LNCaP clone FGC (cell line): ENCODE measurements at regions not wholly inside any gene's neighbourhood (a gene's known extent, or its start where the extent isn't known, plus 50 kb on each side); places are given as distances from the start of the nearest gene placed in this dataset.
A peak's percentile ranks its signal among the peaks of the same experiment; 100 is the strongest.

ENCODE experiments used
- DNase-seq: peaks from one replicate; pipeline ENCODE4 v3.0.0-alpha.2; 2011; ENCODE audit warnings: low read depth
- H3K4me3 ChIP-seq: 2 replicates; pipeline ENCODE4 v1.5.1; 2011; ENCODE audit warnings: mild to moderate bottlenecking, low read depth, low read length, control low read depth
- TF ChIP-seq, protein P1 (sequence below): IDR thresholded peaks from 2 replicates; pipeline ENCODE4 v1.5.1; 2012; ENCODE audit warnings: mild to moderate bottlenecking; ENCODE audit not compliant: control insufficient read depth, insufficient read depth; ENCODE audit errors: extremely low read depth

DNA sequence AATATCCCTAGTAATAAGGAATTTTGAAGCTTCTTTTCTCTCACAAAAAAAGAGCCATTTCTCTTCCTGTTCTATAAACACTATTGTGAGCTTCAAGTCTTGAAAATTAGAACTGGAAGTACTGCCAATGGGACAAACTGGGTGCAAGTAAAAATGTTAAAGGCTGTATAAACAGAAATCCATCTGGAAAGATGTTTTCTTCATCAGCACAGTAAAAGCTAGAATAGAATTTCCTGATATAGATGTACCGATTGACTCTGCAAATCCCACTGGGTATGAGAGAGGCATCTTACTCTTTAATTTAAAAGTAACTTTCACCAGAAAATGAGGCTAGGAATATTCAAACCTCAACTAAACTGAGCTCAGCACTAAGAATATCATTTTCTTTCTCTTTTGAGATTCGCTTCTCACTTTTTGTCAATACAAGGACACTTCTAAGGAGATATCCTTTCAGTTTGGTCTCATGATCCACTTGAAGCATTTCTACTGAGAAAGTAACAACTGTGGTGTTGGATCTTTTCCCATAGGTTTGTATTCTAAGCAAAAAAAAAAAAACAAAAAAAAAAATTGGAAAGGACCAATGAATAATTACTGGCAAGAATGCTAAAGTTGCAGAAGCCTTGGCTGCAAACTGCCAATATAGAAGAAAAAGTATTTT lies 169.0 kb upstream of the PRDM1 start:
- no peak for DNase-seq
- TF ChIP-seq, protein P1, sequence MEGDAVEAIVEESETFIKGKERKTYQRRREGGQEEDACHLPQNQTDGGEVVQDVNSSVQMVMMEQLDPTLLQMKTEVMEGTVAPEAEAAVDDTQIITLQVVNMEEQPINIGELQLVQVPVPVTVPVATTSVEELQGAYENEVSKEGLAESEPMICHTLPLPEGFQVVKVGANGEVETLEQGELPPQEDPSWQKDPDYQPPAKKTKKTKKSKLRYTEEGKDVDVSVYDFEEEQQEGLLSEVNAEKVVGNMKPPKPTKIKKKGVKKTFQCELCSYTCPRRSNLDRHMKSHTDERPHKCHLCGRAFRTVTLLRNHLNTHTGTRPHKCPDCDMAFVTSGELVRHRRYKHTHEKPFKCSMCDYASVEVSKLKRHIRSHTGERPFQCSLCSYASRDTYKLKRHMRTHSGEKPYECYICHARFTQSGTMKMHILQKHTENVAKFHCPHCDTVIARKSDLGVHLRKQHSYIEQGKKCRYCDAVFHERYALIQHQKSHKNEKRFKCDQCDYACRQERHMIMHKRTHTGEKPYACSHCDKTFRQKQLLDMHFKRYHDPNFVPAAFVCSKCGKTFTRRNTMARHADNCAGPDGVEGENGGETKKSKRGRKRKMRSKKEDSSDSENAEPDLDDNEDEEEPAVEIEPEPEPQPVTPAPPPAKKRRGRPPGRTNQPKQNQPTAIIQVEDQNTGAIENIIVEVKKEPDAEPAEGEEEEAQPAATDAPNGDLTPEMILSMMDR, result no peak
- H3K4me3 ChIP-seq, result no peak overlapping the region

DNA sequence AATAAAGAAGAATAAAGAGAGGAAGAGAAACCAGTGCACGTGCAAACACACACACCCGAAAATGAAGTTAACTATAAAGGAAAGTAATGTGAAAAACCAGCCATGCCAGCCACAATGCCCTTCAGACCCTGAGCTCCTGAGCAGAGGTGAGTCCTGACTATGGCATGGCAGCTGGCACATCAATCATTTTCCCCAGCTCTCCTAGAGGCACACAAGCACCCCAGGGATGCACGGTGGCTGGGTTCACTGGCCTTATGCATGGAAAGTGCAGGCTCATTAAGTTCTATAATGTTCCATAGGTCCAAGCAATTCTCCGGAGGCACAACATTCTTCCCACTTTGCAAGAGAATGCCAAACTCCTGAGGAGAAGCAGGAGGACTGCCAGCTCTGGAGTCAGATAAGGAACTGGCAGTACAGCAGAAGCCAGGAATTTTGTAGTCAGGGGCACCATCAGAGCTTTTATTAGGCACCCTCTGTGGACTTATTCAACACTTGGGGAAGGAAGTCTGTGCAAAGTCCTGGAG lies 175.0 kb upstream of the PRDM1 start:
- no peak overlapping the region for H3K4me3 ChIP-seq
- DNase-seq, result peak; percentile 43
- TF ChIP-seq, protein P1, result no peak

DNA sequence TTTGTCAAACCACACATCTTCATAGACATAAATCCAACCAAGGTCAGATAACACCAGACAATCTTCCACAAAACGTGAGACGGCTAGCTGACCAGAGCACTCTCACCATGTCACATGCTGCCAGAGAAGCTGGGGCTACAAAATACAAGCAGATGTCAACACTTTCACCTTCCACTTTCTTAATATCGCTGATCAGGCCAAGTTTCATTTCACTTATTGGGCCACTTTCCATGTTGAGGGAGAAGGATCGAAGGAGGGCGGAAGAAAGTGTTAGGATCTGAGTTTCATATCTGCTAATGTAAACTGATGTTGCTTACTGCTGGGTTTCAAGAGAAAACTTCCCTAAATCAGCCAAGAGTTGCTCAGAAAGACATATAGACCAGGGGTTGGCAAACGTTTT lies 177.0 kb upstream of the PRDM1 start:
- TF ChIP-seq, protein P1, result no peak
- no peak for DNase-seq
- H3K4me3 ChIP-seq, result no peak overlapping the region

DNA sequence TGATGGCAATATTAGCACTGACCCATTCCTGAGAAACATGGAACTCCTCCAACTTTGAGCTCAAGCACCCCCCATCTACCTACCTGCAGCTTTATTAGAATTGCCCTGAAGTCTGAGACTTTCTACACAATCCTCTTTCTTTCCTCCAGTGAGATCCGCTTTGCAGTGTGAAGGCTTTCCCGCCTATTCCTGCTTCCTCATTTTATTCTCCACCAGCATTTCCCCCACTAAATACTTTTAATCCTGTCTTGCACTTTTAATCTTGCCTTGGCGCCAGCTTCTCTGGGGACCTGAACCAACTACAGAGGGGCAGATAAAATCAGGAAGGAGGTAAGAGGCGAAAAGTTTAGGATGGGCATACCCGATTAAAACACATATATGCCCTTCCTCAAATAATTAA lies 178.1 kb upstream of the PRDM1 start:
- H3K4me3 ChIP-seq, result no peak overlapping the region
- DNase-seq, result no peak
- TF ChIP-seq, protein P1, result no peak

DNA sequence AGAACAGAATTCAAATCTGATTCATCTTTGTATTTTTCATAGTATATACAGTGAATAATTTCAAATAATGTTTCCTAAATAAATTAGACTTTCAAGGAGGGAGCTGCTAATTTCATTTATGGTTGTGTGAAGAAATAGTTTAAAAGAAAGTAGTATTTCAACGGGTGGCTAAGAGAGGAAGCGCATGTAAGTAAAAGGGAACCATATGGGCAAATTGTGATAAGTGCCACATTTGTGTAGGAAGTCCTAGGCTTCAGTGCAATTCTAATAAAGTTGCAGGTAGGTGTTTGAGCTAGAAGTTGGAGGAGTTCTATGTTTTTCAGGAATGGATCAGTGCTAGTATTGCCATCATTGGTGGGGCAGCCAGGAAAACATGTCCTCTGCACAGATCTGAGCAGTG lies 178.8 kb upstream of the PRDM1 start:
- TF ChIP-seq, protein P1, result no peak
- DNase-seq, result no peak
- H3K4me3 ChIP-seq, result no peak overlapping the region

DNA sequence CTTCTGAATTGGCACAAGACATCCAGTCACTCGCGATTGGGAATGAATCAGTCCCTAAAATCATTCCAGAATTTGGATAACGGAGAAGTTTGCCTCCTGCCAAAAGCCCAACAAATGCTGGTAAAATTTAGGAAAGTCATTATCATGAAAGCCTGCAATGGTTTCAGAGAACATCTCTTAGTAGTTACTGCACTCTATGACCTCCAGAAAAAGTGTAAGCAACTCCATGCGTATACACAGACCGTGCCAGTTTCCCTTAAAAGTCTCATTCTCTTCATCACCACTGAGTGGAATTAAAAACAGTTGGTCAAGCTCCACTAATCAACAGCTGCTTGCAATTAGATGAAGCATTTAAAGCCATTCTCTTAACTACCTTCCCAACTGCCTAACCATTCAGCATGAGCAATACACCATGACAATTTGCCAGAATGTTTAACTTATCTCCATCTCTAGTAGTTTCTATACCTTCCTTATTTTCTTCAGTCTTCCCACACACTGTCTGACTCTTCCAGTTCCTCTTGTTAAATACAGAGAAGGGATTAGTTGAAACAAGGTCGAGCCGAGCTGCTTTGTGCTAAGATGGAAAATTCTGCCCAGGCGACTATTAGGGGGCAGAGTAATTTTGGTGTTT lies 183.6 kb upstream of the PRDM1 start:
- no peak for DNase-seq

More for the DNA sequence above, 183.6 kb upstream of the PRDM1 start:
- H3K4me3 ChIP-seq, result no peak overlapping the region
- TF ChIP-seq, protein P1, result no peak
